CD4-positive, alpha-beta T cell (primary cell): ENCODE measurements at regions not wholly inside any gene's neighbourhood (a gene's known extent, or its start where the extent isn't known, plus 50 kb on each side); places are given as distances from the start of the nearest gene placed in this dataset.
"Not testable (repeated sequence)": the region's sequence is repeated elsewhere in the genome, so short reads cannot be mapped to it uniquely, and the experiment has no call there.

ENCODE experiments used
- ATAC-seq: fragments of 200-7000 bp; cut with Tn5 transposase; one replicate; pipeline ENCODE4 v1.10.0; 2022; ENCODE audit warnings: mild to moderate bottlenecking; ENCODE audit not compliant: poor library complexity
- CTCF ChIA-PET: fragments of 350-600 bp; sonication (Branson Sonifier 250); formaldehyde crosslinking; loops from one replicate; lab custom pipeline; 2021; ENCODE audit warnings: antibody characterized with exemption, inconsistent platforms; lab: Charles Lee
- POLR2A ChIA-PET: fragments of 350-600 bp; sonication (Branson Sonifier 250); formaldehyde crosslinking; loops from one replicate; lab custom pipeline; 2021; ENCODE audit warnings: antibody characterized with exemption, inconsistent platforms; lab: Charles Lee
- DNase-seq, 14 experiments: peaks; one replicate each; pipeline ENCODE4 v3.0.0-alpha.2; 2013 to 2020; ENCODE audit warnings: mixed read lengths in 2 of 14
- H3K27ac ChIP-seq, 2 donors: one replicate each; pipeline versions ENCODE4 v1.5.1 to v1.7.0; 2013; ENCODE audit warnings: low read length in 2 of 2, low read depth in 1 of 2, mild to moderate bottlenecking in 1 of 2
- H3K27me3 ChIP-seq, 2 experiments: 1 replicate in 1 of 2; 2 replicates in 1 of 2; pipeline versions ENCODE4 v1.6.1 to v1.7.0; 2013; ENCODE audit warnings: low read length in 2 of 2, control low read depth in 1 of 2, mild to moderate bottlenecking in 1 of 2, moderate library complexity in 1 of 2; ENCODE audit not compliant: insufficient read depth in 2 of 2, control insufficient read depth in 1 of 2
- H3K36me3 ChIP-seq: one replicate; pipeline ENCODE4 v1.6.1; 2013; ENCODE audit warnings: low read length, control low read depth; ENCODE audit not compliant: insufficient read depth
- H3K4me1 ChIP-seq: one replicate; pipeline ENCODE4 v1.6.1; 2013; ENCODE audit warnings: low read length, control low read depth; ENCODE audit not compliant: insufficient read depth
- H3K4me3 ChIP-seq: one replicate; pipeline ENCODE4 v1.5.1; 2013; ENCODE audit warnings: mild to moderate bottlenecking, low read length, moderate library complexity
- H3K9me3 ChIP-seq, 2 experiments: 1 replicate in 1 of 2; 2 replicates in 1 of 2; pipeline versions ENCODE4 v1.6.1 to v1.7.0; 2013; ENCODE audit warnings: low read length in 2 of 2, mild to moderate bottlenecking in 2 of 2, control low read depth in 1 of 2, moderate library complexity in 1 of 2; ENCODE audit not compliant: control insufficient read depth in 1 of 2, insufficient read depth in 1 of 2
- H3K27ac Mint-ChIP-seq: one replicate; pipeline ENCODE4 v1.8.0; 2020; ENCODE audit warnings: mixed read lengths
- H3K27me3 Mint-ChIP-seq: one replicate; pipeline ENCODE4 v1.8.0; 2021; ENCODE audit warnings: mixed read lengths
- H3K36me3 Mint-ChIP-seq: one replicate; pipeline ENCODE4 v1.8.0; 2021; ENCODE audit warnings: low read depth, mixed read lengths
- H3K4me1 Mint-ChIP-seq: one replicate; pipeline ENCODE4 v1.8.0; 2021; ENCODE audit warnings: low read depth, mixed read lengths
- H3K4me3 Mint-ChIP-seq: one replicate; pipeline ENCODE4 v1.8.0; 2020; ENCODE audit warnings: mild to moderate bottlenecking, mixed read lengths
- H3K9me3 Mint-ChIP-seq: one replicate; pipeline ENCODE4 v1.8.0; 2020; ENCODE audit warnings: mixed read lengths
- CTCF ChIP-seq: fragments of 200-600 bp; IDR thresholded peaks from one replicate; pipeline ENCODE4 v1.8.0; 2022; ENCODE audit warnings: antibody characterized with exemption, mild to moderate bottlenecking
- intact Hi-C, 2 experiments: fragments of 100-400 bp; cut with DNase I in 1 of 2; cut with micrococcal nuclease in 1 of 2; formaldehyde crosslinking; loops; one replicate each; pipeline versions ENCODE4 v1.15.1 to v1.9.0; 2023 to 2025; cut with DNase I, micrococcal nuclease

GRCh38 chr11:103737037-103737622, 299.3 kb upstream of the DDI1 start:
- H3K27me3 Mint-ChIP-seq, result no peaks in the 10 kb centered on the region
- H3K27ac ChIP-seq, result no peak overlapping the region
- H3K9me3 ChIP-seq, result peaks cover 0 to 9% of the 10 kb centered on the region in 2 experiments
- no peak overlapping the region for H3K27ac Mint-ChIP-seq
- peaks cover 2% of the 10 kb centered on the region for H3K9me3 Mint-ChIP-seq
- ChIA-PET POLR2A (no interaction called here), CTCF (no interaction called here)
- H3K4me3 Mint-ChIP-seq, result no peak overlapping the region
- ATAC-seq (no peak), DNase-seq (no peak)
- H3K4me1 ChIP-seq, result no peaks in the 10 kb centered on the region
- peaks cover 27% of the 10 kb centered on the region for H3K4me1 Mint-ChIP-seq
- H3K4me3 ChIP-seq, result no peak overlapping the region
- no peaks in the 10 kb centered on the region for H3K36me3 Mint-ChIP-seq
- intact Hi-C loops, result no loop called here
- no peaks in the 10 kb centered on the region for H3K27me3 ChIP-seq
- no peak for TF ChIP-seq CTCF
- no peaks in the 10 kb centered on the region for H3K36me3 ChIP-seq

GRCh38 chr11:103737747-103738146, 298.7 kb upstream of the DDI1 start:
- Histone ChIP-seq H3K27me3 (no peaks in the 10 kb centered on the region), H3K9me3 (peaks cover 0 to 9% of the 10 kb centered on the region in 2 experiments), H3K27ac (no peak overlapping the region), H3K4me3 (no peak overlapping the region), H3K4me1 (no peaks in the 10 kb centered on the region), H3K36me3 (no peaks in the 10 kb centered on the region)
- Mint-ChIP-seq H3K4me1 (peaks cover 27% of the 10 kb centered on the region), H3K4me3 (peak overlapping the region; percentile 25), H3K27ac (peak overlapping the region; percentile 94), H3K27me3 (no peaks in the 10 kb centered on the region), H3K9me3 (peaks cover 2% of the 10 kb centered on the region), H3K36me3 (no peaks in the 10 kb centered on the region)
- DNase-seq, result no peak
- ChIA-PET POLR2A (no interaction called here), CTCF (no interaction called here)
- no peak for ATAC-seq
- TF ChIP-seq CTCF, result no peak
- intact Hi-C loops, result no loop called here

GRCh38 chr11:103739074-103739796, 297.2 kb upstream of the DDI1 start:
- Mint-ChIP-seq H3K27ac (peak overlapping the region; percentile 94), H3K4me3 (peak overlapping the region; percentile 81), H3K4me1 (peaks cover 27% of the 10 kb centered on the region)
- H3K4me3 ChIP-seq, H3K27me3 Mint-ChIP-seq, POLR2A ChIA-PET, H3K36me3 ChIP-seq, H3K9me3 Mint-ChIP-seq, H3K27ac ChIP-seq, ATAC-seq, H3K36me3 Mint-ChIP-seq, H3K9me3 ChIP-seq, CTCF ChIA-PET, H3K27me3 ChIP-seq, H3K4me1 ChIP-seq, intact Hi-C loops: not testable (repeated sequence)
- DNase-seq, result peak in 4 of 14 experiments; percentile 1 to 35 (median 10)
